WTC11 (cell line): ENCODE measurements at regions not wholly inside any gene's neighbourhood (a gene's known extent, or its start where the extent isn't known, plus 50 kb on each side); places are given as distances from the start of the nearest gene placed in this dataset.

Experiments
- ATAC-seq: fragments of 200-7000 bp; cut with Tn5 transposase; 2 replicates; pipeline ENCODE4 v1.10.0; 2021; ENCODE audit warnings: mild to moderate bottlenecking, moderate library complexity
- CTCF ChIA-PET: fragments of 300-600 bp; sonication (Branson Sonifier 250); formaldehyde crosslinking; loops from one replicate; lab custom pipeline; 2021; ENCODE audit warnings: antibody characterized with exemption; lab: Charles Lee
- POLR2A ChIA-PET: fragments of 350-600 bp; sonication (Branson Sonifier 250); formaldehyde crosslinking; loops from one replicate; lab custom pipeline; 2021; ENCODE audit warnings: antibody characterized with exemption; lab: Charles Lee
- DNase-seq: peaks from one replicate; pipeline ENCODE4 v3.0.0; 2021; ENCODE audit warnings: low spot score
- H3K27ac Mint-ChIP-seq: 2 replicates; pipeline ENCODE4 v1.8.0; 2021; ENCODE audit warnings: mixed read lengths
- H3K27me3 Mint-ChIP-seq: 2 replicates; pipeline ENCODE4 v1.8.0; 2021; ENCODE audit warnings: low read depth, mild to moderate bottlenecking, moderate library complexity, mixed read lengths
- H3K36me3 Mint-ChIP-seq: 2 replicates; pipeline ENCODE4 v1.8.0; 2021; ENCODE audit warnings: mixed read lengths
- H3K4me1 Mint-ChIP-seq: 2 replicates; pipeline ENCODE4 v1.8.0; 2022; ENCODE audit warnings: mixed read lengths
- H3K4me3 Mint-ChIP-seq: 2 replicates; pipeline ENCODE4 v1.8.0; 2021; ENCODE audit warnings: mild to moderate bottlenecking, moderate library complexity, mixed read lengths
- H3K9me3 Mint-ChIP-seq: 2 replicates; pipeline ENCODE4 v1.8.0; 2021; ENCODE audit warnings: mixed read lengths
- AFF4 ChIP-seq: sonication (generic); formaldehyde crosslinking; IDR thresholded peaks from 2 replicates; pipeline ENCODE4 v1.8.1; 2023; ENCODE audit warnings: mild to moderate bottlenecking, missing genetic modification reagents, borderline replicate concordance
- AR ChIP-seq: fragments of 250-450 bp; sonication (Bioruptor Pico); IDR thresholded peaks from 2 replicates; pipeline ENCODE4 v1.9.0; 2021; ENCODE audit warnings: mild to moderate bottlenecking
- ATF2 ChIP-seq: sonication (generic); formaldehyde crosslinking; IDR thresholded peaks from 2 replicates; pipeline ENCODE4 v1.8.1; 2022; ENCODE audit warnings: low read depth, missing genetic modification reagents, borderline replicate concordance
- CBFB ChIP-seq: sonication (generic); formaldehyde crosslinking; IDR thresholded peaks from 2 replicates; pipeline ENCODE4 v1.8.1; 2022; ENCODE audit warnings: mild to moderate bottlenecking, low read depth, missing genetic modification reagents
- EMX1 ChIP-seq: fragments of 250-450 bp; sonication (Bioruptor Pico); IDR thresholded peaks from 2 replicates; pipeline ENCODE4 v1.8.0; 2021; ENCODE audit warnings: mild to moderate bottlenecking
- FOXP1 ChIP-seq: sonication (generic); formaldehyde crosslinking; IDR thresholded peaks from 2 replicates; pipeline ENCODE4 v1.8.0; 2022; ENCODE audit warnings: missing genetic modification reagents, mild to moderate bottlenecking, moderate library complexity, borderline replicate concordance
- GRHL2 ChIP-seq: fragments of 250-450 bp; sonication (Bioruptor Pico); IDR thresholded peaks from 2 replicates; pipeline ENCODE4 v1.8.0; 2022; ENCODE audit warnings: mild to moderate bottlenecking, moderate library complexity; ENCODE audit not compliant: insufficient replicate concordance, severe bottlenecking
- HMGA2 ChIP-seq: fragments of 250-450 bp; sonication (Bioruptor Pico); IDR thresholded peaks from 2 replicates; pipeline ENCODE4 v1.4.0; 2021; ENCODE audit warnings: mild to moderate bottlenecking, moderate library complexity
- IRF2 ChIP-seq: sonication (generic); formaldehyde crosslinking; IDR thresholded peaks from 2 replicates; pipeline ENCODE4 v1.8.0; 2022; ENCODE audit warnings: low read depth, missing genetic modification reagents, borderline replicate concordance
- JAZF1 ChIP-seq: fragments of 250-450 bp; sonication (Bioruptor Pico); IDR thresholded peaks from 2 replicates; pipeline ENCODE4 v1.9.0; 2021; ENCODE audit warnings: moderate library complexity, mild to moderate bottlenecking, inconsistent platforms
- MXD4 ChIP-seq: fragments of 250-450 bp; sonication (Bioruptor Pico); IDR thresholded peaks from 2 replicates; pipeline ENCODE4 v1.8.0; 2021; ENCODE audit warnings: mild to moderate bottlenecking, moderate library complexity, borderline replicate concordance
- RELA ChIP-seq: sonication (generic); formaldehyde crosslinking; IDR thresholded peaks from 2 replicates; pipeline ENCODE4 v1.8.1; 2022; ENCODE audit warnings: missing genetic modification reagents, mild to moderate bottlenecking, borderline replicate concordance
- SMAD3 ChIP-seq: sonication (generic); formaldehyde crosslinking; IDR thresholded peaks from 2 replicates; pipeline ENCODE4 v1.8.0; 2022; ENCODE audit warnings: missing genetic modification reagents, mild to moderate bottlenecking, borderline replicate concordance
- SMAD4 ChIP-seq: sonication (generic); formaldehyde crosslinking; IDR thresholded peaks from 2 replicates; pipeline ENCODE4 v1.8.0; 2022; ENCODE audit warnings: mild to moderate bottlenecking, missing genetic modification reagents
- STAT6 ChIP-seq: sonication (generic); formaldehyde crosslinking; conservative IDR thresholded peaks from 2 replicates; pipeline ENCODE4 v1.8.1; 2023; ENCODE audit warnings: mild to moderate bottlenecking, low read depth, missing genetic modification reagents, moderate library complexity
- TEAD4 ChIP-seq: sonication (generic); formaldehyde crosslinking; IDR thresholded peaks from 2 replicates; pipeline ENCODE4 v1.8.0; 2022; ENCODE audit warnings: mild to moderate bottlenecking, missing genetic modification reagents
- ZBTB21 ChIP-seq: sonication (generic); formaldehyde crosslinking; IDR thresholded peaks from 2 replicates; pipeline ENCODE4 v1.8.1; 2023; ENCODE audit warnings: mild to moderate bottlenecking, missing genetic modification reagents, borderline replicate concordance
- ZNF232 ChIP-seq: sonication (generic); formaldehyde crosslinking; IDR thresholded peaks from 2 replicates; pipeline ENCODE4 v1.8.0; 2022; ENCODE audit warnings: mild to moderate bottlenecking, missing genetic modification reagents
- ZNF317 ChIP-seq: sonication (generic); formaldehyde crosslinking; IDR thresholded peaks from 2 replicates; pipeline ENCODE4 v1.8.1; 2023; ENCODE audit warnings: low read depth, mild to moderate bottlenecking, moderate library complexity, missing genetic modification reagents, borderline replicate concordance
- ZNF423 ChIP-seq: fragments of 250-450 bp; sonication (Bioruptor Pico); IDR thresholded peaks from 2 replicates; pipeline ENCODE4 v2.1.2; 2022; ENCODE audit warnings: mild to moderate bottlenecking, moderate library complexity
- TF ChIP-seq, protein P1 (sequence below): sonication (generic); formaldehyde crosslinking; IDR thresholded peaks from 2 replicates; pipeline ENCODE4 v1.8.0; 2022; ENCODE audit warnings: mild to moderate bottlenecking, missing genetic modification reagents
- TF ChIP-seq, protein P2 (sequence below): sonication (generic); formaldehyde crosslinking; IDR thresholded peaks from 2 replicates; pipeline ENCODE4 v1.8.1; 2022; ENCODE audit warnings: mild to moderate bottlenecking, missing genetic modification reagents, moderate library complexity, borderline replicate concordance
- TF ChIP-seq, protein P3 (sequence below): fragments of 250-450 bp; sonication (Bioruptor Pico); IDR thresholded peaks from 2 replicates; pipeline ENCODE4 v2.1.2; 2022; ENCODE audit warnings: mild to moderate bottlenecking, moderate library complexity

- H3K9me3 Mint-ChIP-seq = peaks cover 4% of the 10 kb centered on the region
- no peak overlapping the region for H3K4me3 Mint-ChIP-seq
- ATAC-seq = no peak
Observed at GRCh38 chr12:115064296-115064695, 380.3 kb upstream of the TBX3 start.

GRCh38 chr12:115062741-115063140 is 378.8 kb upstream of the TBX3 start:
- no peaks in the 10 kb centered on the region for H3K36me3 Mint-ChIP-seq
- no peak for DNase-seq
- peaks cover 3% of the 10 kb centered on the region for H3K9me3 Mint-ChIP-seq
- no peak overlapping the region for H3K27ac Mint-ChIP-seq
- CTCF ChIA-PET = no interaction called here
- POLR2A ChIA-PET = interaction anchor here (1.1 kb wide), 1 partner anchor 9 kb away, joined by 3 read pairs; no protein-coding TSS in a partner anchor
- peaks cover 12% of the 10 kb centered on the region for H3K4me1 Mint-ChIP-seq
- H3K4me3 Mint-ChIP-seq = no peak overlapping the region
- no peak for ATAC-seq
- no peaks in the 10 kb centered on the region; the same call in 1 of the 2 replicates for H3K27me3 Mint-ChIP-seq
- TF ChIP-seq AFF4 (CRISPR knock-in tag) = no peak
- TF ChIP-seq SMAD4 (CRISPR knock-in tag) = no peak
- no peak for TF ChIP-seq GRHL2 (CRISPR knock-in tag)
- no peak for TF ChIP-seq ATF2 (CRISPR knock-in tag)
- TF ChIP-seq, protein P1, sequence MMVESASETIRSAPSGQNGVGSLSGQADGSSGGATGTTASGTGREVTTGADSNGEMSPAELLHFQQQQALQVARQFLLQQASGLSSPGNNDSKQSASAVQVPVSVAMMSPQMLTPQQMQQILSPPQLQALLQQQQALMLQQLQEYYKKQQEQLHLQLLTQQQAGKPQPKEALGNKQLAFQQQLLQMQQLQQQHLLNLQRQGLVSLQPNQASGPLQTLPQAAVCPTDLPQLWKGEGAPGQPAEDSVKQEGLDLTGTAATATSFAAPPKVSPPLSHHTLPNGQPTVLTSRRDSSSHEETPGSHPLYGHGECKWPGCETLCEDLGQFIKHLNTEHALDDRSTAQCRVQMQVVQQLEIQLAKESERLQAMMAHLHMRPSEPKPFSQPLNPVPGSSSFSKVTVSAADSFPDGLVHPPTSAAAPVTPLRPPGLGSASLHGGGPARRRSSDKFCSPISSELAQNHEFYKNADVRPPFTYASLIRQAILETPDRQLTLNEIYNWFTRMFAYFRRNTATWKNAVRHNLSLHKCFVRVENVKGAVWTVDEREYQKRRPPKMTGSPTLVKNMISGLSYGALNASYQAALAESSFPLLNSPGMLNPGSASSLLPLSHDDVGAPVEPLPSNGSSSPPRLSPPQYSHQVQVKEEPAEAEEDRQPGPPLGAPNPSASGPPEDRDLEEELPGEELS = no peak
- no peak for TF ChIP-seq STAT6
- TF ChIP-seq ZBTB21 = no peak

More at GRCh38 chr12:115064296-115064695, 380.3 kb upstream of the TBX3 start:
- H3K27ac Mint-ChIP-seq = no peak overlapping the region
- CTCF ChIA-PET = no interaction called here
- TF ChIP-seq HMGA2 (no peak), TEAD4 (CRISPR knock-in tag) (no peak), IRF2 (no peak), CBFB (CRISPR knock-in tag) (no peak), SMAD3 (no peak), AR (no peak), ZNF317 (CRISPR knock-in tag) (no peak), FOXP1 (CRISPR knock-in tag) (no peak), ZNF423 (CRISPR knock-in tag) (no peak), RELA (no peak), JAZF1 (CRISPR knock-in tag) (no peak), MXD4 (CRISPR knock-in tag) (no peak), ZNF232 (no peak), EMX1 (CRISPR knock-in tag) (no peak)
- TF ChIP-seq, protein P2, sequence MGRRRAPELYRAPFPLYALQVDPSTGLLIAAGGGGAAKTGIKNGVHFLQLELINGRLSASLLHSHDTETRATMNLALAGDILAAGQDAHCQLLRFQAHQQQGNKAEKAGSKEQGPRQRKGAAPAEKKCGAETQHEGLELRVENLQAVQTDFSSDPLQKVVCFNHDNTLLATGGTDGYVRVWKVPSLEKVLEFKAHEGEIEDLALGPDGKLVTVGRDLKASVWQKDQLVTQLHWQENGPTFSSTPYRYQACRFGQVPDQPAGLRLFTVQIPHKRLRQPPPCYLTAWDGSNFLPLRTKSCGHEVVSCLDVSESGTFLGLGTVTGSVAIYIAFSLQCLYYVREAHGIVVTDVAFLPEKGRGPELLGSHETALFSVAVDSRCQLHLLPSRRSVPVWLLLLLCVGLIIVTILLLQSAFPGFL (CRISPR knock-in tag) = no peak
- TF ChIP-seq, protein P3, sequence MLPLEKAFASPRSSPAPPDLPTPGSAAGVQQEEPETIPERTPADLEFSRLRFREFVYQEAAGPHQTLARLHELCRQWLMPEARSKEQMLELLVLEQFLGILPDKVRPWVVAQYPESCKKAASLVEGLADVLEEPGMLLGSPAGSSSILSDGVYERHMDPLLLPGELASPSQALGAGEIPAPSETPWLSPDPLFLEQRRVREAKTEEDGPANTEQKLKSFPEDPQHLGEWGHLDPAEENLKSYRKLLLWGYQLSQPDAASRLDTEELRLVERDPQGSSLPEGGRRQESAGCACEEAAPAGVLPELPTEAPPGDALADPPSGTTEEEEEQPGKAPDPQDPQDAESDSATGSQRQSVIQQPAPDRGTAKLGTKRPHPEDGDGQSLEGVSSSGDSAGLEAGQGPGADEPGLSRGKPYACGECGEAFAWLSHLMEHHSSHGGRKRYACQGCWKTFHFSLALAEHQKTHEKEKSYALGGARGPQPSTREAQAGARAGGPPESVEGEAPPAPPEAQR (CRISPR knock-in tag) = no peak
- TF ChIP-seq, all 79 proteins: peak for 0
- POLR2A ChIA-PET = no interaction called here
- no peak for DNase-seq
- Mint-ChIP-seq H3K27me3 (no peaks in the 10 kb centered on the region; the same call in 1 of the 2 replicates), H3K36me3 (no peaks in the 10 kb centered on the region), H3K4me1 (no peaks in the 10 kb centered on the region)
